GM12878 (cell line): ENCODE measurements at regions not wholly inside any gene's neighbourhood (a gene's known extent, or its start where the extent isn't known, plus 50 kb on each side); places are given as distances from the start of the nearest gene placed in this dataset.

Source experiments
- ATAC-seq: fragments of 200-7000 bp; cut with Tn5 transposase; 3 replicates; pipeline ENCODE4 v1.9.1; 2020; ENCODE audit warnings: mild to moderate bottlenecking, moderate library complexity
- BruUV-seq: library from RNA; stranded (reverse); fragments of 400-500 nt; replicated peaks from 2 replicates; lab custom pipeline; 2021; lab: Mats Ljungman, UMichigan
- CTCF ChIA-PET: fragments of 300-600 bp; sonication (Branson Sonifier 250); formaldehyde crosslinking; extraction: SDS; loops from one replicate; lab custom pipeline; 2021; ENCODE audit warnings: inconsistent platforms; lab: Yijun Ruan, JAX
- POLR2A ChIA-PET: fragments of 350-600 bp; formaldehyde crosslinking; extraction: SDS; loops from one replicate; lab custom pipeline; 2021; ENCODE audit warnings: inconsistent platforms; lab: Charles Lee
- RAD21 ChIA-PET: fragments of 300-600 bp; sonication (Branson Sonifier 250); formaldehyde crosslinking; loops from one replicate; lab custom pipeline; 2023; ENCODE audit warnings: antibody characterized with exemption; ENCODE audit not compliant: unreplicated experiment; lab: Charles Lee
- SMC1A ChIA-PET: fragments of 300-600 bp; sonication (Branson Sonifier 250); formaldehyde crosslinking; loops from one replicate; lab custom pipeline; 2023; ENCODE audit not compliant: unreplicated experiment, uncharacterized antibody; lab: Charles Lee
- DNase-seq: peaks from one replicate; pipeline ENCODE4 v3.0.0-alpha.2; 2011; ENCODE audit warnings: low read depth, low spot score
- FAIRE-seq: peaks from 3 replicates; lab custom pipeline; 2011; peaks lifted over from hg19 to GRCh38; lab: Jason Lieb, UNC
- H2AFZ ChIP-seq: 2 replicates; pipeline ENCODE4 v1.6.0; 2011; ENCODE audit warnings: low read depth, low read length, control low read depth; ENCODE audit not compliant: control insufficient read depth
- H3K27ac ChIP-seq: 2 replicates; pipeline ENCODE4 v1.5.1; 2011; ENCODE audit warnings: control low read depth; ENCODE audit not compliant: control insufficient read depth, insufficient read depth
- H3K27me3 ChIP-seq, 2 experiments: replicated peaks in 1 of 2; 2 replicates each; pipeline versions ENCODE4 v1.6.0 to v1.6.1; 2011; ENCODE audit warnings: low read length in 1 of 2; ENCODE audit not compliant: control insufficient read depth in 2 of 2, insufficient read depth in 2 of 2
- H3K36me3 ChIP-seq, 2 experiments: 2 replicates each; pipeline ENCODE4 v1.5.1; 2011; ENCODE audit warnings: low read length in 1 of 2; ENCODE audit not compliant: control insufficient read depth in 2 of 2, insufficient read depth in 2 of 2
- H3K4me1 ChIP-seq: 2 replicates; pipeline ENCODE4 v1.6.1; 2011; ENCODE audit warnings: mild to moderate bottlenecking, low read length, moderate library complexity, mixed read lengths; ENCODE audit not compliant: control insufficient read depth, insufficient read depth
- H3K4me2 ChIP-seq: 2 replicates; pipeline ENCODE4 v1.6.0; 2011; ENCODE audit warnings: control low read depth; ENCODE audit not compliant: control insufficient read depth, insufficient read depth
- H3K4me3 ChIP-seq: fragments of 200-600 bp; sonication (generic); 2 replicates; pipeline ENCODE4 v1.5.1; 2016
- H3K79me2 ChIP-seq: 2 replicates; pipeline ENCODE4 v1.6.0; 2011; ENCODE audit warnings: low read length; ENCODE audit not compliant: control insufficient read depth, insufficient read depth
- H3K9ac ChIP-seq: 2 replicates; pipeline ENCODE4 v1.8.0; 2011; ENCODE audit warnings: low read length, control low read depth, mixed read lengths; ENCODE audit not compliant: control insufficient read depth, insufficient read depth
- H3K9me3 ChIP-seq: replicated peaks from 3 replicates; pipeline ENCODE4 v1.5.1; 2011; ENCODE audit warnings: mild to moderate bottlenecking, low read length; ENCODE audit not compliant: control insufficient read depth, insufficient read depth
- H4K20me1 ChIP-seq: 2 replicates; pipeline ENCODE4 v1.6.0; 2011; ENCODE audit not compliant: control insufficient read depth, insufficient read depth
- ATF3 ChIP-seq: IDR thresholded peaks from 2 replicates; pipeline ENCODE4 v1.6.1; 2011; ENCODE audit warnings: low read depth, mild to moderate bottlenecking, low read length, moderate library complexity, borderline replicate concordance; ENCODE audit errors: extremely low read depth
- CEBPB ChIP-seq, 2 experiments: fragments of 150-350 bp in 1 of 2; IDR thresholded peaks; 2 replicates each; pipeline ENCODE4 v1.6.1; 2012 to 2014; ENCODE audit warnings: low read depth in 2 of 2, low read length in 2 of 2, borderline replicate concordance in 1 of 2, inconsistent platforms in 1 of 2
- CUX1 ChIP-seq: IDR thresholded peaks from 2 replicates; pipeline ENCODE4 v1.6.1; 2012; ENCODE audit warnings: improper control_type of control experiment, low read depth, low read length; ENCODE audit not compliant: insufficient replicate concordance
- ELK1 ChIP-seq: IDR thresholded peaks from 2 replicates; pipeline ENCODE4 v1.6.1; 2012; ENCODE audit warnings: low read depth, low read length, improper control_type of control experiment
- HSF1 ChIP-seq: fragments of 150-350 bp; IDR thresholded peaks from 2 replicates; pipeline ENCODE4 v1.6.1; 2014; ENCODE audit warnings: mild to moderate bottlenecking, low read depth, low read length
- MEF2A ChIP-seq: IDR thresholded peaks from 2 replicates; pipeline ENCODE4 v1.6.1; 2011; ENCODE audit warnings: low read depth, mild to moderate bottlenecking, low read length, moderate library complexity; ENCODE audit not compliant: insufficient read depth
- MYB ChIP-seq: fragments of 150-350 bp; IDR thresholded peaks from 2 replicates; pipeline ENCODE4 v1.6.1; 2014; ENCODE audit warnings: mild to moderate bottlenecking, low read depth, low read length, borderline replicate concordance
- POU2F2 ChIP-seq: IDR thresholded peaks from 3 replicates; pipeline ENCODE4 v1.6.1; 2011; ENCODE audit warnings: low read depth, mild to moderate bottlenecking, low read length, borderline replicate concordance
- RELB ChIP-seq: fragments of 450-650 bp; IDR thresholded peaks from 2 replicates; pipeline ENCODE4 v1.6.1; 2017; ENCODE audit warnings: low read depth, mild to moderate bottlenecking, moderate library complexity
- SMARCA5 ChIP-seq: fragments of 450-650 bp; IDR thresholded peaks from 2 replicates; pipeline ENCODE4 v1.6.1; 2017; ENCODE audit warnings: mild to moderate bottlenecking
- SRF ChIP-seq, 2 experiments: IDR thresholded peaks; 2 replicates each; pipeline ENCODE4 v1.6.1; 2011; ENCODE audit warnings: low read depth in 2 of 2, low read length in 2 of 2, mild to moderate bottlenecking in 1 of 2, moderate library complexity in 1 of 2
- ZZZ3 ChIP-seq: IDR thresholded peaks from 2 replicates; pipeline ENCODE4 v1.6.1; 2011; ENCODE audit warnings: low read depth; ENCODE audit not compliant: control insufficient read depth, insufficient read length
- WGBS: methylation state at CpG from one replicate; pipeline ENCODE4 v1.1.6; 2016; ENCODE audit warnings: low lambda C conversion rate; ENCODE audit not compliant: insufficient replicate concordance, insufficient coverage; ENCODE audit errors: missing lambda C conversion rate; 5-methylcytosine and 5-hydroxymethylcytosine counted together
- in situ Hi-C: fragments of 300-500 bp; cut with MboI; formaldehyde crosslinking; loops from 9 replicates; pipeline ENCODE4 v1.14.3; 2018; ENCODE audit warnings: mixed read lengths
- intact Hi-C: fragments of 100-400 bp; cut with micrococcal nuclease; formaldehyde crosslinking; loops from one replicate; pipeline ENCODE4 v1.14.2; 2022; ENCODE audit not compliant: unreplicated experiment

GRCh38 chr6:110530671-110531070, 54.3 kb upstream of the SLC22A16 start:
- no peak overlapping the region for H3K4me2 ChIP-seq
- ATAC-seq = no peak
- SMC1A ChIA-PET = interaction anchor here (1.1 to 1.3 kb wide), 3 partner anchors 8 to 152 kb away, joined by 3 to 8 read pairs (median 4); no protein-coding TSS in a partner anchor
- no peaks in the 10 kb centered on the region for H3K27me3 ChIP-seq
- BruUV-seq = no TSS peak
- H4K20me1 ChIP-seq = no peaks in the 10 kb centered on the region
- no peak overlapping the region for H2AFZ ChIP-seq
- RAD21 ChIA-PET = no interaction called here
- no peak for DNase-seq
- no peak overlapping the region for H3K4me3 ChIP-seq
- H3K9ac ChIP-seq = no peak overlapping the region
- POLR2A ChIA-PET = no interaction called here
- WGBS = 20% methylated on average over 2 of the region's 2 CpGs
- H3K9me3 ChIP-seq = no peaks in the 10 kb centered on the region; the same call in 2 of the 3 replicates
- intact Hi-C loops = no loop called here
- in situ Hi-C loops = loop anchor here (5.0 kb wide), 1 partner anchor 417 kb away; no protein-coding TSS in a partner anchor
- H3K36me3 ChIP-seq = no peaks in the 10 kb centered on the region
- no peak for FAIRE-seq
- no peaks in the 10 kb centered on the region for H3K4me1 ChIP-seq
- no peaks in the 10 kb centered on the region for H3K79me2 ChIP-seq
- TF ChIP-seq ATF3 = no peak
- TF ChIP-seq RELB = no peak
- TF ChIP-seq SRF (IDR thresholded peaks at IDR 0.05; ENCODE audit: low read depth in 2 of 2, low read length in 2 of 2) = no peak
- no peak for TF ChIP-seq CUX1
- no peak for TF ChIP-seq CEBPB (IDR thresholded peaks at IDR 0.05; ENCODE audit: borderline replicate concordance in 1 of 2, low read depth in 2 of 2, low read length in 2 of 2)
- TF ChIP-seq HSF1 = no peak
- TF ChIP-seq POU2F2 = no peak
- TF ChIP-seq MYB = no peak
- TF ChIP-seq SMARCA5 = no peak
- TF ChIP-seq ZZZ3 = no peak
- no peak for TF ChIP-seq MEF2A
- no peak for TF ChIP-seq ELK1
- CTCF ChIA-PET = interaction anchor here (0.7 to 1.4 kb wide), 4 partner anchors 51 to 421 kb away, joined by 3 to 4 read pairs (median 3); no protein-coding TSS in a partner anchor
- no peak overlapping the region for H3K27ac ChIP-seq
